ENCODE measurements at regions not wholly inside any gene's neighbourhood (a gene's known extent, or its start where the extent isn't known, plus 50 kb on each side); places are given as distances from the start of the nearest gene placed in this dataset.

GRCh38 chr2:176555781-176556180 is 286.5 kb downstream of the MTX2 start:
- no peak overlapping the region for H3K4me3 ChIP-seq (ENCODE audit: low read depth, low read length)
- POLR2A ChIA-PET: no interaction called here

DNA sequence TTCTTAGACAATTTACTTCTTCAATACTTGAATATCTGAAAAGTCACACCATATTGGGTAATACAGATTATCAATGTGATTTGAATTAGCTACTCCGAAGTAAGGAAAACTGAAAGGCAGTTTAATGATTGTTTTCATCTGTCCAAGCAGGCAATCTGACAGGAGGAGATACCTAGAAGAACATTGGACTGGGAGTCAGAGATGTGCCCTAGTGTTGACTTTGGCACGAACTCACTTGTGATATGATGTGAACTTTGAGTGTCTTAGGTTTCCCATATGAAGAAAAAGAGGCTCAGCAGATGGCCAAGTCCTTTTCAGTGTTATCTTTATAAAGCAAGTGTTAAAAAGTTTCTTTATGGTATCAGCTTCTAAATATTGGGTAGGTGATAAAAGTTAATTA is 287.1 kb downstream of the MTX2 start:
- no peak for DNase-seq (ENCODE audit: low read depth, low spot score)
- POLR2A ChIA-PET: no interaction called here
- no peak overlapping the region for H3K4me3 ChIP-seq (ENCODE audit: low read depth, low read length)
- CTCF ChIA-PET: interaction anchor here (0.7 to 2.3 kb wide), 12 partner anchors 10 to 429 kb away, joined by 3 to 11 read pairs (median 3); no protein-coding TSS in a partner anchor
- TF ChIP-seq, protein P1, sequence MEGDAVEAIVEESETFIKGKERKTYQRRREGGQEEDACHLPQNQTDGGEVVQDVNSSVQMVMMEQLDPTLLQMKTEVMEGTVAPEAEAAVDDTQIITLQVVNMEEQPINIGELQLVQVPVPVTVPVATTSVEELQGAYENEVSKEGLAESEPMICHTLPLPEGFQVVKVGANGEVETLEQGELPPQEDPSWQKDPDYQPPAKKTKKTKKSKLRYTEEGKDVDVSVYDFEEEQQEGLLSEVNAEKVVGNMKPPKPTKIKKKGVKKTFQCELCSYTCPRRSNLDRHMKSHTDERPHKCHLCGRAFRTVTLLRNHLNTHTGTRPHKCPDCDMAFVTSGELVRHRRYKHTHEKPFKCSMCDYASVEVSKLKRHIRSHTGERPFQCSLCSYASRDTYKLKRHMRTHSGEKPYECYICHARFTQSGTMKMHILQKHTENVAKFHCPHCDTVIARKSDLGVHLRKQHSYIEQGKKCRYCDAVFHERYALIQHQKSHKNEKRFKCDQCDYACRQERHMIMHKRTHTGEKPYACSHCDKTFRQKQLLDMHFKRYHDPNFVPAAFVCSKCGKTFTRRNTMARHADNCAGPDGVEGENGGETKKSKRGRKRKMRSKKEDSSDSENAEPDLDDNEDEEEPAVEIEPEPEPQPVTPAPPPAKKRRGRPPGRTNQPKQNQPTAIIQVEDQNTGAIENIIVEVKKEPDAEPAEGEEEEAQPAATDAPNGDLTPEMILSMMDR (IDR thresholded peaks at IDR 0.05; ENCODE audit: insufficient read depth, low read length, missing control alignments): no peak

More at GRCh38 chr2:176555781-176556180, 286.5 kb downstream of the MTX2 start:
- TF ChIP-seq, protein P1 (IDR thresholded peaks at IDR 0.05; ENCODE audit: insufficient read depth, low read length, missing control alignments): no peak
- no peak for DNase-seq (ENCODE audit: low read depth, low spot score)
- CTCF ChIA-PET: interaction anchor here (0.7 to 2.3 kb wide), 7 partner anchors 25 to 415 kb away, joined by 3 to 11 read pairs (median 3); no protein-coding TSS in a partner anchor

DNA sequence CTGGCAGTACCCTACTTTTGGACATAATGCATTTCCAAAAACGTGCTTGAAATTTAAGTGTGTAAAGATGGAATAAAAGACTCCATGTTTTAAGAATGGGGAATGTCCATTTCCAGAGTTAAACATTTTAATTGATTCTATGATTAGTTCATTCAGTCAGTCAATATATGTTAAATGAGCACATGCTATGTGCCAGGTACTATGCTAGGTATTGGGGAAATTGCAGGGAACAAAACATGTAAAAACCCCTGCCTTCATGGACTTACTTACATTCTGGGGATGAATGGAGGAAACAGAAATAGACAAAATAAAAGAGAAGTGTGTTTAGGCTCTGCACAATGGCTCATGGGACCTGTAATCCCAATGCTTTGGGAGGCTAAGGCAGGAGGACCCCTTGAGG is 288.6 kb downstream of the MTX2 start:
- CTCF ChIA-PET: interaction anchor here (0.9 to 5.3 kb wide), 3 partner anchors 27 to 416 kb away, joined by 3 to 49 read pairs (median 39); no protein-coding TSS in a partner anchor
- TF ChIP-seq, protein P1 (IDR thresholded peaks at IDR 0.05; ENCODE audit: insufficient read depth, low read length, missing control alignments): no peak
- H3K4me3 ChIP-seq (ENCODE audit: low read depth, low read length): no peak overlapping the region
- POLR2A ChIA-PET: no interaction called here
- DNase-seq (ENCODE audit: low read depth, low spot score): no peak

- TF ChIP-seq, protein P1 (IDR thresholded peaks at IDR 0.05; ENCODE audit: insufficient read depth, low read length, missing control alignments): no peak
- DNase-seq (ENCODE audit: low read depth, low spot score): no peak
- H3K4me3 ChIP-seq (ENCODE audit: low read depth, low read length): no peak overlapping the region
- POLR2A ChIA-PET: no interaction called here
- CTCF ChIA-PET: interaction anchor here (0.9 to 5.3 kb wide), 9 partner anchors 13 to 427 kb away, joined by 3 to 49 read pairs (median 4); no protein-coding TSS in a partner anchor
Observed at GRCh38 chr2:176558574-176559140, 289.4 kb downstream of the MTX2 start.

GRCh38 chr2:176560296-176560695 is 291.1 kb downstream of the MTX2 start:
- no peak for DNase-seq (ENCODE audit: low read depth, low spot score)
- ChIA-PET CTCF (interaction anchor here (0.8 to 5.3 kb wide), 12 partner anchors 13 to 603 kb away, joined by 3 to 49 read pairs (median 4); no protein-coding TSS in a partner anchor), POLR2A (no interaction called here)
- TF ChIP-seq, protein P1 (IDR thresholded peaks at IDR 0.05; ENCODE audit: insufficient read depth, low read length, missing control alignments): no peak
- H3K4me3 ChIP-seq (ENCODE audit: low read depth, low read length): no peak overlapping the region

DNA sequence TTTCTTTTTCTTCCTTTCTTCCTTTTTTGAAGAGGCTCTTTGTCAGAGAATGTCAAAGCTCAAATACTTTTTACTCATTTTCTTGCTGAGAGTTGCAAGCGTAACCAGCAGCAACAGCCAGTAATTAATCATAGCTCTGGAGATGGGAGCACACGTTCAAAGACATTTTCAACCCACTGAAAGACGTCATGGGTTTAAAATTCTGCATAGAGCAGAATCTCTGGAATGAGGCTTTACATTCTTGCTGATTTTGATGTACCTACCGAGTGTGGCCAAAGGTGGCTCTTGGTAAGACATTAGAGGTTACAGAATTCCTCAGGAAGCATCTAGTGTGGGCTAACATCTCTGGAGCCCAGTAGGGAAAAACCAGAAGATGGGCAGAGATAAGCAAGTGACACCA is 292.5 kb downstream of the MTX2 start:
- H3K4me3 ChIP-seq (ENCODE audit: low read depth, low read length): no peak overlapping the region
- DNase-seq (ENCODE audit: low read depth, low spot score): no peak
- ChIA-PET CTCF (interaction anchor here (1.0 to 5.3 kb wide), 10 partner anchors 9 to 602 kb away, joined by 3 to 49 read pairs (median 6); no protein-coding TSS in a partner anchor), POLR2A (interaction anchor here (0.9 kb wide), 1 partner anchor 9 kb away, joined by 3 read pairs; no protein-coding TSS in a partner anchor)
- TF ChIP-seq, protein P1 (IDR thresholded peaks at IDR 0.05; ENCODE audit: insufficient read depth, low read length, missing control alignments): no peak

All from AG04449 (cell line).